ENCODE measurements at regions not wholly inside any gene's neighbourhood (a gene's known extent, or its start where the extent isn't known, plus 50 kb on each side); places are given as distances from the start of the nearest gene placed in this dataset.
"Not testable (repeated sequence)": the region's sequence is repeated elsewhere in the genome, so short reads cannot be mapped to it uniquely, and the experiment has no call there.

DNA sequence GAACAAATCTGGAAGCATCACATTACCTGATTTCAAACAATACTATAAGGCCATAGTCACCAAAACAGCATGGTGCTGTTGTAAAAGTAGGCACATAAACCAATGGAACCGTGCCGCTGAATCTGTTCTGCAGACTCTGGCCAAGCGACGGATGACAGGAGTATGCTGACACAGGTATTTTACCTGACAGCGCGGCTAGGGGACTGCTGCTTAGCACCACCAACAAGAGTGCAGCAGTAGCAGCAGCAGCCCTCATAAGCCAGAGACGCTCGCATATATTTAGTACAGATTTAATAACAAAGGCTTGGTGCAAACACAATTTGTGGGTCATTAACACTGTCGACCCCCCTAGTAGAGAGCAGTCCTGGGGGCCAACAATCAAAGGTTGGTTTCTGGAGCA lies 677.6 kb upstream of the LMO3 start:
- TF ChIP-seq SIN3A (IDR thresholded peaks at IDR 0.05; ENCODE audit: borderline replicate concordance, insufficient read depth, low read depth, low read length): no peak
- TF ChIP-seq TCF7L2 (IDR thresholded peaks at IDR 0.05; ENCODE audit: low read depth, low read length): no peak
- TF ChIP-seq POLR2AphosphoS5 (IDR thresholded peaks at IDR 0.05; ENCODE audit: low read depth, low read length): no peak
- TF ChIP-seq, protein P1, sequence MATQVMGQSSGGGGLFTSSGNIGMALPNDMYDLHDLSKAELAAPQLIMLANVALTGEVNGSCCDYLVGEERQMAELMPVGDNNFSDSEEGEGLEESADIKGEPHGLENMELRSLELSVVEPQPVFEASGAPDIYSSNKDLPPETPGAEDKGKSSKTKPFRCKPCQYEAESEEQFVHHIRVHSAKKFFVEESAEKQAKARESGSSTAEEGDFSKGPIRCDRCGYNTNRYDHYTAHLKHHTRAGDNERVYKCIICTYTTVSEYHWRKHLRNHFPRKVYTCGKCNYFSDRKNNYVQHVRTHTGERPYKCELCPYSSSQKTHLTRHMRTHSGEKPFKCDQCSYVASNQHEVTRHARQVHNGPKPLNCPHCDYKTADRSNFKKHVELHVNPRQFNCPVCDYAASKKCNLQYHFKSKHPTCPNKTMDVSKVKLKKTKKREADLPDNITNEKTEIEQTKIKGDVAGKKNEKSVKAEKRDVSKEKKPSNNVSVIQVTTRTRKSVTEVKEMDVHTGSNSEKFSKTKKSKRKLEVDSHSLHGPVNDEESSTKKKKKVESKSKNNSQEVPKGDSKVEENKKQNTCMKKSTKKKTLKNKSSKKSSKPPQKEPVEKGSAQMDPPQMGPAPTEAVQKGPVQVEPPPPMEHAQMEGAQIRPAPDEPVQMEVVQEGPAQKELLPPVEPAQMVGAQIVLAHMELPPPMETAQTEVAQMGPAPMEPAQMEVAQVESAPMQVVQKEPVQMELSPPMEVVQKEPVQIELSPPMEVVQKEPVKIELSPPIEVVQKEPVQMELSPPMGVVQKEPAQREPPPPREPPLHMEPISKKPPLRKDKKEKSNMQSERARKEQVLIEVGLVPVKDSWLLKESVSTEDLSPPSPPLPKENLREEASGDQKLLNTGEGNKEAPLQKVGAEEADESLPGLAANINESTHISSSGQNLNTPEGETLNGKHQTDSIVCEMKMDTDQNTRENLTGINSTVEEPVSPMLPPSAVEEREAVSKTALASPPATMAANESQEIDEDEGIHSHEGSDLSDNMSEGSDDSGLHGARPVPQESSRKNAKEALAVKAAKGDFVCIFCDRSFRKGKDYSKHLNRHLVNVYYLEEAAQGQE (IDR thresholded peaks at IDR 0.05; ENCODE audit: insufficient read depth in 1 of 2, low read depth in 2 of 2, low read length in 1 of 2): no peak
- TF ChIP-seq, protein P2, sequence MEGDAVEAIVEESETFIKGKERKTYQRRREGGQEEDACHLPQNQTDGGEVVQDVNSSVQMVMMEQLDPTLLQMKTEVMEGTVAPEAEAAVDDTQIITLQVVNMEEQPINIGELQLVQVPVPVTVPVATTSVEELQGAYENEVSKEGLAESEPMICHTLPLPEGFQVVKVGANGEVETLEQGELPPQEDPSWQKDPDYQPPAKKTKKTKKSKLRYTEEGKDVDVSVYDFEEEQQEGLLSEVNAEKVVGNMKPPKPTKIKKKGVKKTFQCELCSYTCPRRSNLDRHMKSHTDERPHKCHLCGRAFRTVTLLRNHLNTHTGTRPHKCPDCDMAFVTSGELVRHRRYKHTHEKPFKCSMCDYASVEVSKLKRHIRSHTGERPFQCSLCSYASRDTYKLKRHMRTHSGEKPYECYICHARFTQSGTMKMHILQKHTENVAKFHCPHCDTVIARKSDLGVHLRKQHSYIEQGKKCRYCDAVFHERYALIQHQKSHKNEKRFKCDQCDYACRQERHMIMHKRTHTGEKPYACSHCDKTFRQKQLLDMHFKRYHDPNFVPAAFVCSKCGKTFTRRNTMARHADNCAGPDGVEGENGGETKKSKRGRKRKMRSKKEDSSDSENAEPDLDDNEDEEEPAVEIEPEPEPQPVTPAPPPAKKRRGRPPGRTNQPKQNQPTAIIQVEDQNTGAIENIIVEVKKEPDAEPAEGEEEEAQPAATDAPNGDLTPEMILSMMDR (IDR thresholded peaks at IDR 0.05): no peak
- DNase-seq (ENCODE audit: low read depth, low spot score): no peak
- Histone ChIP-seq H3K36me3 (ENCODE audit: control insufficient read depth, insufficient read depth, low read length) (no peaks in the 10 kb centered on the region), H3K9me3 (ENCODE audit: control insufficient read depth, insufficient read depth, low read depth, low read length) (no peaks in the 10 kb centered on the region), H3K27me3 (ENCODE audit: control insufficient read depth, insufficient read depth, low read length) (no peaks in the 10 kb centered on the region), H3K4me3 (ENCODE audit: low read depth in 2 of 2, low read length in 2 of 2) (no peak overlapping the region), H3K4me1 (ENCODE audit: control insufficient read depth, insufficient read depth, low read length) (no peaks in the 10 kb centered on the region), H3K27ac (ENCODE audit: low read length) (no peak overlapping the region)
- ChIA-PET CTCF (no interaction called here), POLR2A (no interaction called here)
- in situ Hi-C loops (cut with HindIII; ENCODE audit: low pct_unique_long_range_greater_than_20kb, low sequenced_read_pairs): no loop called here
- no peak for ATAC-seq
- intact Hi-C loops (cut with micrococcal nuclease; ENCODE audit: unreplicated experiment): no loop called here
- no TSS peak for BruUV-seq (replicated peaks)

DNA sequence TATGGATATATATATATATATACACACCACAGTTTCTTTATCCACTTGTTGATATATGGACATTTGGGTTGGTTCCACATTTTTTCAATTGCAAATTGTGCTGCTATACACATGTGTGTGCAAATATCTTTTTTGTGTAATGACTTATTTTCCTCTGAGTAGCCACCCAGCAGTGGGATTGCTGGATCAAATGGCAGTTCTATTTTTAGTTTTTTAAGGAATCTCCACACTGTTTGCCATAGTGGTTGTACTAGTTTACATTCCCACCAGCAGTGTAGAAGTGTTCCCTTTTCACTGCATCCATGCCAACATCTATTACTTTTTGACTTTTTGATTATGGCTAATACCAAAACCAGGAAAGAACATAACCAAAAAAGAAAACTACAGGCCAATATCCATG lies 676.2 kb upstream of the LMO3 start:
- intact Hi-C loops (cut with micrococcal nuclease; ENCODE audit: unreplicated experiment): not testable (repeated sequence)

DNA sequence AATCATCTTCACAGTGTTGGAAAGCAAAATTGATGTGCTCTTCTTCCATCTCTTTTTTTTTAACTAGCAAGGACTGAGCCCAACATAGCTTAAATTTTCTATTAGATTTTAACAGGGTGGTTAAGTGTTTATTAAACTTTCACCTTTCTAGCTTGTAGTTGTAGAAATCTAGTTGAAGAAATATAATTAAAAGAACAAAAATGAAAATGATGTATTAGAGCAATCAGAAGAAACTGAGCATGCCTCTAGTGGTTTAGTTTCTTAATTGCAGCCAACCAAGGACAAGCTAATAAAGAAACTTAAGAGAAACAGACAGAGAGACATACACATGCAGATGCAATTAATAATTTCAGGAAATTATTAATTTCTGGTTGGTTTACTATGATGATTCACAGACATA lies 673.0 kb upstream of the LMO3 start:
- no peak for DNase-seq (ENCODE audit: low read depth, low spot score)
- Histone ChIP-seq H3K27ac (ENCODE audit: low read length) (no peak overlapping the region), H3K4me1 (ENCODE audit: control insufficient read depth, insufficient read depth, low read length) (no peaks in the 10 kb centered on the region), H3K9me3 (ENCODE audit: control insufficient read depth, insufficient read depth, low read depth, low read length) (no peaks in the 10 kb centered on the region), H3K36me3 (ENCODE audit: control insufficient read depth, insufficient read depth, low read length) (no peaks in the 10 kb centered on the region), H3K27me3 (ENCODE audit: control insufficient read depth, insufficient read depth, low read length) (no peaks in the 10 kb centered on the region), H3K4me3 (ENCODE audit: low read depth in 2 of 2, low read length in 2 of 2) (no peak overlapping the region)
- ChIA-PET CTCF (no interaction called here), POLR2A (no interaction called here)
- TF ChIP-seq, protein P1 (IDR thresholded peaks at IDR 0.05; ENCODE audit: insufficient read depth in 1 of 2, low read depth in 2 of 2, low read length in 1 of 2): no peak
- TF ChIP-seq POLR2AphosphoS5 (IDR thresholded peaks at IDR 0.05; ENCODE audit: low read depth, low read length): no peak
- TF ChIP-seq, protein P2 (IDR thresholded peaks at IDR 0.05): peak; percentile 21; the same call in 1 of the 2 replicates
- no peak for ATAC-seq
- BruUV-seq (replicated peaks): no TSS peak
- in situ Hi-C loops (cut with HindIII; ENCODE audit: low pct_unique_long_range_greater_than_20kb, low sequenced_read_pairs) (no loop called here), intact Hi-C loops (cut with micrococcal nuclease; ENCODE audit: unreplicated experiment) (no loop called here)

More for the DNA sequence above, 676.2 kb upstream of the LMO3 start:
- H3K36me3 ChIP-seq (ENCODE audit: control insufficient read depth, insufficient read depth, low read length); DNase-seq (ENCODE audit: low read depth, low spot score); BruUV-seq (replicated peaks); H3K27ac ChIP-seq (ENCODE audit: low read length); POLR2A ChIA-PET; CTCF ChIA-PET; ATAC-seq; H3K27me3 ChIP-seq (ENCODE audit: control insufficient read depth, insufficient read depth, low read length); in situ Hi-C loops (cut with HindIII; ENCODE audit: low pct_unique_long_range_greater_than_20kb, low sequenced_read_pairs); H3K4me3 ChIP-seq (ENCODE audit: low read depth in 2 of 2, low read length in 2 of 2); H3K4me1 ChIP-seq (ENCODE audit: control insufficient read depth, insufficient read depth, low read length); H3K9me3 ChIP-seq (ENCODE audit: control insufficient read depth, insufficient read depth, low read depth, low read length): not testable (repeated sequence)

Data from Panc1 (cell line).